T47D (cell line): ENCODE measurements at regions not wholly inside any gene's neighbourhood (a gene's known extent, or its start where the extent isn't known, plus 50 kb on each side); places are given as distances from the start of the nearest gene placed in this dataset.

ENCODE experiments used
- DNase-seq, 2 experiments: peaks; one replicate each; pipeline versions ENCODE4 v3.0.0 to v3.0.0-alpha.2; 2011 to 2012; ENCODE audit warnings: low read depth in 1 of 2, low spot score in 1 of 2
- JUND ChIP-seq: IDR thresholded peaks from 2 replicates; pipeline ENCODE4 v1.6.1; 2012; ENCODE audit warnings: low read depth
- in situ Hi-C: cut with HindIII; loops from 2 replicates; pipeline ENCODE4 v1.10.0; 2016; ENCODE audit warnings: low sequenced_read_pairs, low pct_unique_long_range_greater_than_20kb

DNA sequence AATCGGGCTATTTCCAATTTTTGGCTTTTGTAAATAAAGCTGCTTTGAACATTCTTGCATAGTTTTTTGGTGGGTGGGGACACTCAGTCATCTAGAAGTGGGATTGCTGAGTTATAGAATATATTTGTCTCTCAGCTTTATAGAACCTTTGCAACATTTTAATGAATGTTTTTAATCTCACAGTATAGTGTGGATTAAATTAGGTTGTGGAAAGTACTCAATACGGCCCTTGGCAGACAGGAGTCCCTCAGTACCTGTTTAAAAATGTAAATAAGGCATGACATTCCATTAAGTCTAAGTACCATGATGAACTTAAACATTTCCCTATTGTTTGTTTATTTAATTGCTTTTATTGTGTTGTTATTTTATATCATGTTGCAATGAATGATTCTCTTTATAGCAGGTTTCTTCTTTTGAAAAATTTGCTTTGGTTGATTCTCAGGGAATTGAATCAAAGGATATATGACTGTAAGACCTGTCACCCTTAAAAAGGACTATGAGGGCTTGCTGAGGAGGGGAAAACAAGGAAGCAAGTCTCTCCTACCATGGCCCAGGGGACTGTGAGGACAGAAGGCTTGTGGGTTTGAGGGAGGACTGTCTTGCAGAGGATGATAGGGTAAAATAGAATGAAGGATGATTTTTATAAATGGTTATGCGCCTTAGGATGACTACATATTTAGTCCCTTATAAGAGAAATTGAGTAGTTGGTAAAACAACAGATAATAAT is 165.1 kb downstream of the RPIA start:
- TF ChIP-seq JUND, result no peak
- in situ Hi-C loops, result no loop called here
- no peak for DNase-seq

DNA sequence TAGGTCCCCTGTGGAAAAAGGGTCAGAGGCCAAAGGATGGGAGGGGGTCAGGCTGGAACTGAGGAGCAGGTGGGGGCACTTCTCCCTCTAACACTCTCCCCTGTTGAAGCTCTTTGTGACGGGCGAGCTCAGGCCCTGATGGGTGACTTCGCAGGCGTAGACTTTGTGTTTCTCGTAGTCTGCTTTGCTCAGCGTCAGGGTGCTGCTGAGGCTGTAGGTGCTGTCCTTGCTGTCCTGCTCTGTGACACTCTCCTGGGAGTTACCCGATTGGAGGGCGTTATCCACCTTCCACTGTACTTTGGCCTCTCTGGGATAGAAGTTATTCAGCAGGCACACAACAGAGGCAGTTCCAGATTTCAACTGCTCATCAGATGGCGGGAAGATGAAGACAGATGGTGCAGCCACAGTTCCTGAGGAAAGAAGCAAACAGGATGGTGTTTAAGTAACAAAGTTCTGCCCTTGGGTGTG is 165.8 kb downstream of the RPIA start:
- in situ Hi-C loops, result no loop called here
- no peak for DNase-seq
- TF ChIP-seq JUND, result no peak

DNA sequence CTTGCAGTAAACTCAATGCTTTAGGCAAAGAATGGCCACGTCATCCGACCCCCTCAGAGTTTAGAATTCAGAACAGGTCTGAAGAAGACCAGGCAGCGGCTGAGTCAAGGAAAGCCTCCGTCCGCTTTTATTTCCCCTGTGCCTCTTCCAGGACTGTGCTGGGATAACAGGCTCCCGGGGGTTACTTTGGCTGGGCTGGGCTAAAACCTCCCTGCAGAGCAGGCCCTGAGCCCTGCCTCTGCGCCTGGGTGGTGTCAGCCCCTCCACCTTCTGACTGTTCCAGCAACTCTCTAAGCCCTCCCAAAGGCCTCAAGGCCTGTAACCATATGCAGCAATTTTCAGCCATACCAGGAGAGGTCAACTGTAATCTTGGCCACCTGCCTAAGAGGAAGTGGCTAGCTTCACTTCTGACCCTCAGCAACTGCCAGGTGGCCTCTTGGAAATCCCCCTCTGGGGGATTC is 166.5 kb downstream of the RPIA start:
- no peak for TF ChIP-seq JUND
- in situ Hi-C loops, result no loop called here
- DNase-seq, result no peak

DNA sequence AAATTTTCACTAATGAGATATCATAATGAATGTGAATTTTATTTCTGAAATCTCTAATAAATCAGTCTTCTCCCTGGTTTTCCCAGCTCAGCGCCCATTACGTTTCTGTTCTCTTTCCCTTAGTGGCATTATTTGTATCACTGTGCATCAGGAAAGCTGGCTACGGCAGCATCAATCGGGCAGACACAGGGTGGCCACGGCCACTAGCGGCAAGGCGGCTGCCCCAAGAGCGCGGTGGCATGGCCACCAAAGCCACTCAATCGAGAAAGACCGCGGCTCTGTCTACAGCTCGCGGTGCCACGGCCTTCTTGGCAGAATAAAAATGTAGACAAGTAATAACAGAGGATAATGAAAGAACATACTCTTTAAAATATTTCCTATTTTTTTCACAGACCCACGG is 168.0 kb downstream of the RPIA start:
- in situ Hi-C loops, result no loop called here
- DNase-seq, result no peak
- TF ChIP-seq JUND, result no peak

DNA sequence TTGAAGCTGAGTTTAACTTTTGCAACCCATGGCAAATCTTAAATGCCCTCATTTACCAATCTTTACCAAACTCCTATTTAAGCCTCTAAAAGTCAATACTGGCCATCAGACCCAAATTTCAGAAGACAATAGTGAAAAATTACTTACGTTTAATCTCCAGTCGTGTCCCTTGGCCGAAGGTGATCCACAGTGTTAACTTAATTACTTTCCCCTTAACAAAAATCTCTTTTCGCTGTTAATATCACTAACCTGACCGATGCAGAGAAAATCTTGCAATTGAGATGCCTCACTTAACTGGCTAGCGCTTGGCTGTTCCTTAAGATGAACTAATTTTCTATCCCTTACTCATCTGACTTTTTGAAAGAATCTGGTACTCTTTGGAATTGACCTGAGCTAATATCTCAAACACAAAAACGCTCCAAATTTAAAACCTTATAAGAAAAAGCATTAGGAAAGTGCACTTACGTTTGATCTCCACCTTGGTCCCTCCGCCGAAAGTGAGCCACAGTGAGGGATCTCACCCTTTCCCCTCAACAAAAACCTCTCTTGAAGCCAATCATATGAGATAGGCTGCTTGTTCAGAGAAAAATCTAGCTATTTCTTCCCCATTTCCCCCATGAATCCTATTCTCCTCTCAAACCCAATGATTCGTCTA is 169.1 kb downstream of the RPIA start:
- in situ Hi-C loops, result no loop called here
- no peak for TF ChIP-seq JUND
- DNase-seq, result no peak

DNA sequence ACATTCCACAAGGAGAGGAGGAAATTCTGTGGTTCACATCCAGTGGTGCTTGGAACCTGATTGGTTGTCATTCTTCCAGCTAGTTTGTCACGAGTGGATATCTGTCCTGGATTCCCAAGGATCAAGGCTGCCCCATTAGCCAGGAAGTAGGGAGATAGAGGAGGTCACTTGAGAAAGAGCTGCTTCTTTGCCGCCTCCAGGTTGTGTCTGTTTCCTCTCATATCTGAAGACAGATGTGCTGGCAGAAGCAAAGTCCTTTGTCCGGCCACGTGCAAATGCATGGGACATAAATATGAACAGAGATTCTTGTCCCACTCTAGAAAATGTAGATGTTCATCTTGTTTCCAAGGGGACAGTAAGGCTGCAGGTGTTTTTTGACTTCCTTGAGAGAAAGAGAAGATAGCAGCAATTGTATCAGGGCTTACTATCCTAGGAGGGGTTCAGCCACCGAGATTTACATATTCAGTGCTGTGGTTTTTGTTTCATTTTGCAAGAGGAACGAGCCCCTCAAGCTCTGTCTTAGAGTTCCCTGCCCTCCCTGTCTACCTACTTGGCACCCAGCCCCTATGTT is 174.4 kb downstream of the RPIA start:
- in situ Hi-C loops, result no loop called here
- no peak for DNase-seq
- no peak for TF ChIP-seq JUND

DNA sequence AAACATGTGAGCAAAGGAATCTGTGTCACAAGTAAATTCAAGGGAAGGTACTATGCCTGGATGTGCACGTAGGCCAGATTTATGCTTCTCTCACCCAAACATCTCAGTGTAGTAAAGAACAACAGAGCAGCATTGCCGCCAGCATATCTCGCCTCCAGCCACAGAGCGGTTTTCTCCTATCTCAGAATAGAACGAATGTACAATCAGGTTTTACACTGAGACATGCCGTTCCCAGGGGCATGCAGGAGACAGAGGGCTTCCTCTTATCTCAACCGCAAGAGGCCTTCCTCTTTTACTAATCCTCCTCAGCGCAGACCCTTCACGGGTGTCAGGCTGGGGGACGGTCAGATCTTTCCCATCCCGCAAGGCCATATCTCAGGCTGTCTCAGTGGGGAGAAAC is 175.3 kb downstream of the RPIA start:
- in situ Hi-C loops, result no loop called here
- TF ChIP-seq JUND, result no peak
- no peak for DNase-seq

DNA sequence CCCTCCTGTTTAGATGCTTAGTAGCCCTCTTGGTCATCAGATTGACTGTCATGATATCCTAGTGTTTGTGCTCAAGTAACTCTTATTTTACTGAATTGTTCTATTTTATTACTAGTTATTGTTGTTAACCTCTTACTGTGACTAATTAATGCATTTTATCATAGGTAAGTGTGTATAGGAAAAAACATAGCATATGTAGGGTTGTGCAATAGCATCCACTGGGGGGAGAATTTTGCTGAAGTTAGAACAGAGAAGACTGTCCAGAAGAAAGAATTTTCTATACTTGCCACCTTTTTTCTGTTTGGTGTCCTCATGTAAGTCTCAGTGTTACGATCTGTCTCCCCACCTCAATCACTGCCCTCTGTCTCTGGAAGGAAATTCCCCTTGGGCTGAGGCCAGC is 177.4 kb downstream of the RPIA start:
- TF ChIP-seq JUND, result no peak
- in situ Hi-C loops, result no loop called here
- DNase-seq, result no peak

DNA sequence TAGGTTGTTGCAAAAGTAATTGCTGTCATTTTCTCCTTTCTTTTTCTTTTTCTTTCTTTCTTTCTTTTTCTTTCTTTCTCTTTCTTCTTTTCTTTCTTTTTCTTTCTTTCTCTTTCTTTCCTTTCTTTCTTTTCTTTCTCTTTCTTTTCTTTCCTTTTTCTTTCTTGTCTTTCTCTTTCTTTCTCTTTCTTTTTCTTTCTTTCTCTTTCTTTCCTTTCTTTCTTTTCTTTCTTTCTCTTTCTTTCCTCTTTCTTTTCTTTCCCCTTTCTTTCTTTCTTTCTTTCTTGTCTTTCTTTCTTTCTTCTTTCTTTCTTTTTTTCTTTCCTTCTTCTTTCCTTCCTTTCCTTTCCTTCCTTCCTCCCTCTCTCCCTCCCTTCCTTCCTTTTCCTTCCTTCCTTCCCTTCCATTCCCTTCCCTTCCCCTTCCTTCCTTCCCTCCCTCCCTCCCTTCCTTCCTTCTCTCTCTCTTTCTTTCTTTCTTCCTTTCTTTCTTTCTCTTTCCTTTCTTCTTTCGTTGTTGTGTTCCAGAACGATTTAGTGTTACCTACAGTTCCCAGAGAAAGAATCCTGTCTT is 178.9 kb downstream of the RPIA start:
- TF ChIP-seq JUND, result no peak
- DNase-seq, result no peak
- in situ Hi-C loops, result no loop called here

DNA sequence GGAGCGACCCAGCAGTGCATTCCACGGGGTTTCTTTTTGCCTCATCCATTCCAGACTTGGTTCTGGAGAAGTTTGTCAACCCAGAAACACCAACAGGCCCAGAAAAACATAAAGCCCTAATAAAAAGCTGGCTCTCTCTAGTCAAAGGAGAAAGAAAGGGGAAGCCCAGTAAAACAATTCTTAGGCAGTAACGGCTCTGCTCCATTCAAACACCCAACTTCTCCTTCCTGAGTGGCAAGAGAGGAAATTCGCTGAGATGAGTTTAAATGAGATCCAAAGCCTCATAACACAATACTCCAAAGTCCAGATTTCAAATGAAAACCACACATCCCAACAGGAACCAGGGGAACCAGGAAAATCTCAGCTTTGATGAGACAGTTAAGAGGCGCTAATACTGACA is 179.9 kb downstream of the RPIA start:
- no peak for DNase-seq
- in situ Hi-C loops, result no loop called here
- no peak for TF ChIP-seq JUND

DNA sequence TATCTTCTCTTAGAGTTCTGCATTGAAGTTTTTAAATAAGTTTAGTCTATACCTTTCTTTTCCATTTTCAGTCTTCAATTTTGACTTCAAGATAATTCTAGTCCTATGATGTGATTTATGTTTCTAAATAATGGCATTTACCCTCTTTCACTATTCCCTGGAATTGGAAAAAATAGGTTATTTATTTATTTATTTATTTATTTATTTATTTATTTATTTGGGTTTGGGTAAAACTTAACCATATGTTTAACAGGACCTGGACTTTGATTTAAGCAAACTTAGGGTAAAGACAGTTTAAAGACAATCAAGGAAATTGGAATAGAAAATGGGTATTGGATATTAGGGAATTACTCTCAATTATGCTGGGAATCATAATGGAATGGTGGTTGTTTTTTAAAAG is 182.1 kb downstream of the RPIA start:
- no peak for TF ChIP-seq JUND
- in situ Hi-C loops, result no loop called here
- DNase-seq, result no peak

DNA sequence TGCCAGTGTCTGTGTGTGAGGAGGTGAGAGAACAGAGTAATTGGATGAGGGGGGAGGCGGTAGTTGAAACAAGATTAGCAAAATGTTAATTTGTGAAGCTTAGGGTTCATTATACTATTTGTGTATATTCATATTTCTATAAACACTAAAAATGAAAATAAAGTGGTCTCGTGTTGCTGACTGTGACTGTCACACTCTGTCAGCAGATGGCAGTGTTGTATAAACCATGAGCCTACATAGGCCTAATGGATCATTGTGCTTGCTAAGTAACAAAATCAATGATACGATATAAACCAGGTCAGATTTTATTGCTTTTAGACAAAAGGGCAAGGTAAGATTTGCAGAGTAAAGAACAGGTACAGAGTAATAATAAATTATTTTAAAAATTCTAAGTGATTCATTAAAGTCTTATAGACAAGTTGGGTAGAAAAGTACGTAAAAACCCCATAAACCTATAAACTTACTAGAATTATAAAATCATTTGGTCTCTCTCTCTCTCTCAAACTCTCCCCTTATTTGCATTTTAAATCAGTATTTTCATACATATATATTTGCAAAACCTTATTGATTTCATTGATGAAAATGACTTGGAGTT is 182.7 kb downstream of the RPIA start:
- TF ChIP-seq JUND, result no peak
- peak; percentile 8 to 65 for DNase-seq
- in situ Hi-C loops, result no loop called here

DNA sequence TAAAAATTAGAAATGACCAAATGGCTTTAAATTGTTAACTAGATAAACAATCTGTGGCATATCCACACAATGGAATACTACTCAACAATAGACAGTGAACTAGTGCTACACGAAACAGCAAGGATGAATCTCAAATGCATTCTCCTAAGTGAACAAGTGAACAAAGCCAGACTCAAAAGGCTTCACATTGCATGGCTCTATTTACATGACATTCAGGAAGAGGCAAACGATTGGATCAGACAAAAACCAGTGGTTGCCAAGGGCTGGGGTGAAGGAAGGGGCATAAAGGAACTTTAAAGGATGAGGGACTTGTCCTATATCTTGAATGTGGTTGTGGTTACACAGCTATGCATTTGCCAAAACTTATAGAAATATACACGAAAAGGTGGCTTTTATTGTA is 184.3 kb downstream of the RPIA start:
- TF ChIP-seq JUND, result no peak
- in situ Hi-C loops, result no loop called here
- no peak for DNase-seq
